GM13976 (cell line): ENCODE measurements at regions not wholly inside any gene's neighbourhood (a gene's known extent, or its start where the extent isn't known, plus 50 kb on each side); places are given as distances from the start of the nearest gene placed in this dataset.

Experiments
- DNase-seq: peaks from one replicate; pipeline ENCODE4 v3.0.0; 2012; ENCODE audit warnings: low spot score
- in situ Hi-C: fragments of 300-500 bp; cut with MboI; formaldehyde crosslinking; loops from one replicate; pipeline ENCODE4 v1.12.0; 2022; ENCODE audit warnings: low sequenced_read_pairs, mixed read lengths, inconsistent platforms; ENCODE audit not compliant: unreplicated experiment
- TF ChIP-seq, protein P1 (sequence below): IDR thresholded peaks from 2 replicates; pipeline ENCODE4 v1.5.1; 2012; ENCODE audit warnings: borderline replicate concordance, mild to moderate bottlenecking; ENCODE audit not compliant: insufficient read depth; ENCODE audit errors: extremely low read depth, missing control alignments, control extremely low read depth

GRCh38 chr9:7957803-7958202 is 158.2 kb upstream of the DMAC1 start:
- no peak for DNase-seq
- TF ChIP-seq, protein P1, sequence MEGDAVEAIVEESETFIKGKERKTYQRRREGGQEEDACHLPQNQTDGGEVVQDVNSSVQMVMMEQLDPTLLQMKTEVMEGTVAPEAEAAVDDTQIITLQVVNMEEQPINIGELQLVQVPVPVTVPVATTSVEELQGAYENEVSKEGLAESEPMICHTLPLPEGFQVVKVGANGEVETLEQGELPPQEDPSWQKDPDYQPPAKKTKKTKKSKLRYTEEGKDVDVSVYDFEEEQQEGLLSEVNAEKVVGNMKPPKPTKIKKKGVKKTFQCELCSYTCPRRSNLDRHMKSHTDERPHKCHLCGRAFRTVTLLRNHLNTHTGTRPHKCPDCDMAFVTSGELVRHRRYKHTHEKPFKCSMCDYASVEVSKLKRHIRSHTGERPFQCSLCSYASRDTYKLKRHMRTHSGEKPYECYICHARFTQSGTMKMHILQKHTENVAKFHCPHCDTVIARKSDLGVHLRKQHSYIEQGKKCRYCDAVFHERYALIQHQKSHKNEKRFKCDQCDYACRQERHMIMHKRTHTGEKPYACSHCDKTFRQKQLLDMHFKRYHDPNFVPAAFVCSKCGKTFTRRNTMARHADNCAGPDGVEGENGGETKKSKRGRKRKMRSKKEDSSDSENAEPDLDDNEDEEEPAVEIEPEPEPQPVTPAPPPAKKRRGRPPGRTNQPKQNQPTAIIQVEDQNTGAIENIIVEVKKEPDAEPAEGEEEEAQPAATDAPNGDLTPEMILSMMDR = no peak
- in situ Hi-C loops = no loop called here

DNA sequence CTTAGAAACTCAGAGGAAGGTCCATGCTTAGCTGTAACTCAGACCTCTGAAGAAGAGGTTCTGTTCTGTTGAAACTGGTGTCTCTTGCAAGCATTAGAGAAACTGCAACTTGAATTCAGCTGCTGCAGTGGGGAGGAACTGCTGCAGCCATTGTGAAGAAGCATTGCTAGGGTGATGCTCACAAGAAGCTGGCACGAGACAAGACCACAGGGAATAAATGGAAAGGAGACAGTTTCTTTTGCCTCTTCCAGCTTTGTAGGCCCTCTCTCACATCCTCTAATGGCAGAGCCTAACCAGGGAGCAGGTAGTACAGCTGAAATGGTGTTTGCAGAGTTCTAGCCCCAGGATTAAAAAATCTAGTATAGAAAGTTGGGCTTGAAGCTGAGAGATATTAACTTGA is 148.0 kb upstream of the DMAC1 start:
- TF ChIP-seq, protein P1 = no peak
- no peak for DNase-seq
- in situ Hi-C loops = no loop called here

DNA sequence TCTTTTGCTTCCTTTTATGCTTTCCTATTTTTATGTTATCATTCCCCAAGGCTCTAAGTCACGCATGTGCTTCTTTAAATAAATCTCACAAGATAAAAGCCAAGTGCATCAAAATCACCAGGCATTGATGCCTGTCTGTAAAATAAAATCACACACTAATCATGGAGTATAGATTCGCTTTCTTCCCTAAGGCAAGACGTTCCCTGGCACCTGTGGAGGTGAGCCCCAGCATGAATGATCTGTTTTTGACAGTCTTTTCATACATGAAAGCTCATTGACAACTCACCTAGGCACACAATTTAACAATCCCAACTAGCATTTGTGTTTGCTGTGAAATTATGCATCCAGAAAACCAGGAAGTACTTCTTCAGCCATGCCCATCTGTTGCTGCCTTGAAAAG is 146.9 kb upstream of the DMAC1 start:
- in situ Hi-C loops = no loop called here

GRCh38 chr9:7944572-7944971 is 145.0 kb upstream of the DMAC1 start:
- in situ Hi-C loops = no loop called here
- DNase-seq = no peak
- TF ChIP-seq, protein P1 = no peak

More for the DNA sequence above, 146.9 kb upstream of the DMAC1 start:
- DNase-seq = no peak
- TF ChIP-seq, protein P1 = no peak

- DNase-seq = no peak
- TF ChIP-seq, protein P1 = no peak
- in situ Hi-C loops = no loop called here
Observed at GRCh38 chr9:7937761-7938491, 138.3 kb upstream of the DMAC1 start.

DNA sequence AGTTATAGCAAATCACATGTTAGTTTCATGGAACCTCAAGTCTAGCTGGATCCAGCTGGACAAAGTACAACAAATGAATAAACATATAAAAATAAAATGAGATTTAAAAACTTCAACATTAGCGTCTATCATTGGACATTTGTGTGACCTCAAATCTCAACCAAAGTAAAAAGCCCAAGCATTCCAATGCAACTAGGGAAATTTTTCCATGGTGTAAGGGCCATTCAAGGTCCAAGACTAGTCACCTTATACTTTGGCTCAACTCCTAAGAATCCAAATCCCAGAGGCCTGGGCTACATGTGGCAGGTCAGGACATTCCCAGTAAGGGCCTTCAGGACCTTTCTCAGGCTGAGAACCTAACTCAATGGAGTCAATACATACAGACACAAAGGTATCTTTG is 137.4 kb upstream of the DMAC1 start:
- TF ChIP-seq, protein P1 = no peak
- no peak for DNase-seq
- in situ Hi-C loops = no loop called here
